ENCODE measurements at regions not wholly inside any gene's neighbourhood (a gene's known extent, or its start where the extent isn't known, plus 50 kb on each side); places are given as distances from the start of the nearest gene placed in this dataset.

DNA sequence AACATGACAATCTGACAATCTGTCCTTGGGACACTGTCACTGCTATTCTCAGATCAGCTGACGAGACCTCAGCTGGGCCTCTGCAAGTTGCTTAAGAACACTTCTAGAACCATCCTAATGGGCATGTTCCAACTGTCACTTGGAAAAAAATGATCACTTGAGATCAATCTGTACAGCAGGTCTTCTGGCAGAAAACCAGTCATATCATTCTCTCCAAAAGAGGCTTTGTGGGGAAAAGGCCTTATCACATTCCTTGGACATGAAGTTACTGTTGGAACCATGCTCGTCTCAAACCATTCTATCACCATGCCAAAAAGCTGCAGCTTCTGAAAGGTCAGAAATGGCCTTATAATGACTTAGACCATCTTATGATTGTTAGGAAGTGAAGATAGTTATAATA is 744.2 kb downstream of the USP25 start:
- no peaks in the 10 kb centered on the region for H3K27me3 ChIP-seq
- no peak for TF ChIP-seq POLR2A (IDR thresholded peaks at IDR 0.05)
- TF ChIP-seq POLR2AphosphoS5 (IDR thresholded peaks at IDR 0.05): no peak
- TF ChIP-seq EP300 (IDR thresholded peaks at IDR 0.05): no peak
- no peak for TF ChIP-seq CTCF (IDR thresholded peaks at IDR 0.05)
- no peak overlapping the region for H3K27ac ChIP-seq
- no peaks in the 10 kb centered on the region for H3K9me3 ChIP-seq
- WGBS: 42% methylated on average over 2 of the region's 2 CpGs
- no peaks in the 10 kb centered on the region for H3K36me3 ChIP-seq
- DNase-seq (ENCODE audit: low spot score in 2 of 2): no peak
- H3K4me1 ChIP-seq: peaks cover 16% of the 10 kb centered on the region
- no peak overlapping the region for H3K4me3 ChIP-seq

DNA sequence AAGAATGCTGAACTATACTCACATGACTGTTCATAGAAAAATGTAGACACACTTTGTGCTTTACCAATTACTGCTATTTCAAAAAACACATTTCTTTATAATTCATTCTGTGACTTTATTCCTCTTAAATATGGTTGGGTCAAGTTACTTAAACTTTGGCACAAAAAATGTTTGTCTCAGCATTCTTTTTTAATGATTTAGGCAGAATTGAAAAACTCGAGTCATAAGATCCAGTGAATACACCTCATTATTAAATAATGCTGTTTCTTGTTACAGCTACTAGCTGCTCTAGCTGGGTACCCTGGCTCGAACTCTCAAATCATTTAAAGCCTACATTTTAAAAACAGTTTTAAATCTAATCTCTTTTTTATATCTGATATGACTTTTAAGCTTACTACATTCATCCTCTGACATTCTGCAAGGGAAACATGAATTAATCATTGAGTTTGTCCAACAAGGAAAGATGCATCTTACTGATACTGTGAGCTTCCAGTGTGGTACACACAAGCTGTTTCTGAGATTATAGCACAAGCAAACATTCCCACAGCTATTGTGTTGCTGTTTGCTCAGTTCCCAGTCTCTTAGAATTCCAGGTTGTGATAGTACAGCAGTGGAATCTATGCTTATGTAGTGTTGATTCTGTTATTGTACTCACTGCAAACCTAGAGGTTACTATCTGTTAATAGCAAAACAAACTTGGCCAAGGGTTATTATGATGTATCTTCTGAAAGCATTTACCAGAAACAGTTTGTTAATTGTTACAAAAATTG is 746.5 kb downstream of the USP25 start:
- 35% methylated on average over 2 of the region's 2 CpGs for WGBS
- H3K27ac ChIP-seq: no peak overlapping the region
- TF ChIP-seq POLR2A (IDR thresholded peaks at IDR 0.05) (no peak), EP300 (IDR thresholded peaks at IDR 0.05) (no peak), POLR2AphosphoS5 (IDR thresholded peaks at IDR 0.05) (no peak), CTCF (IDR thresholded peaks at IDR 0.05) (no peak)
- no peaks in the 10 kb centered on the region for H3K36me3 ChIP-seq
- H3K27me3 ChIP-seq: no peaks in the 10 kb centered on the region
- peaks cover 7% of the 10 kb centered on the region for H3K9me3 ChIP-seq
- peaks cover 14% of the 10 kb centered on the region for H3K4me1 ChIP-seq
- no peak overlapping the region for H3K4me3 ChIP-seq
- DNase-seq (ENCODE audit: low spot score in 2 of 2): no peak

DNA sequence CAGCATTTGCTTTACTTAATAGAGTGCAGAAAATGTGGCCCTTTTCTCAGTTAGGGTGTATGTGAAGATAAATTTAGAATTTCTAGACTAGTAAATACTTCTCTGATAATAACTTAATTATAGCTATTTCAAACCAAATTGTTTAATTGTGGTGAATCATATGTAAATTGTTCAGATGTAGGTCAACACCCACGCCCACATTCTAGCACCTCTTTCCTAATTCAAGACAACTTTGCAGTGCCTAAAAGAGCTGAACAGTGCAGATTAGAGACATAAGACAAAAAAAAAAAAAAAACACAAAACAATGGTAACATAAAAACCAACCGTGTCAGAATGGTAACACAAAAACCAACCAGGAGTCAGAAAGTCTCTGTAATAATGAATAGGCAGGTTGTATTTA is 758.3 kb downstream of the USP25 start:
- peaks cover 13% of the 10 kb centered on the region for H3K4me1 ChIP-seq
- H3K36me3 ChIP-seq: no peaks in the 10 kb centered on the region
- H3K4me3 ChIP-seq: no peak overlapping the region
- no peaks in the 10 kb centered on the region for H3K27me3 ChIP-seq
- 27% methylated on average over 2 of the region's 2 CpGs for WGBS
- DNase-seq (ENCODE audit: low spot score in 2 of 2): no peak
- H3K9me3 ChIP-seq: no peaks in the 10 kb centered on the region
- no peak overlapping the region for H3K27ac ChIP-seq
- TF ChIP-seq POLR2A (IDR thresholded peaks at IDR 0.05): no peak
- no peak for TF ChIP-seq POLR2AphosphoS5 (IDR thresholded peaks at IDR 0.05)
- no peak for TF ChIP-seq EP300 (IDR thresholded peaks at IDR 0.05)
- no peak for TF ChIP-seq CTCF (IDR thresholded peaks at IDR 0.05)

DNA sequence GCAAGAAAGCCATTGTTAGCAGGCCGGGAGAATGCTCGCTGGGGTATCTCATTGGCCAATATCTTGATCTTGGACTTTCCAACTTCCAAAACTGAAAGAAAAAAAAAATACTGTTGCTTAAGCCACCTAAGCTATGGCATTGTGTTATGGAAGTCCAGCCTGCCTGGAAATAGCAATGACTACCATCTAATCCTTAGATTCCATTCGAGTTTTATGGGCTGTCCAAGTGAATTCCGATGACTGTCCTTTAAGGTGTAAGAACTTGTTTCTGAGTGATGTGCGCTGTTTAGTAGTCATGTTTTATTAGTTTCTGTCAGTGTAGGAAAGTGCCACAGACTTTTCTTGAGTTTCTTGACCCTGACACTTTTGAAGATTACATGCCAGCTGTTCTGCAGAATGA is 762.6 kb downstream of the USP25 start:
- H3K36me3 ChIP-seq: no peaks in the 10 kb centered on the region
- H3K4me1 ChIP-seq: peaks cover 10% of the 10 kb centered on the region

DNA sequence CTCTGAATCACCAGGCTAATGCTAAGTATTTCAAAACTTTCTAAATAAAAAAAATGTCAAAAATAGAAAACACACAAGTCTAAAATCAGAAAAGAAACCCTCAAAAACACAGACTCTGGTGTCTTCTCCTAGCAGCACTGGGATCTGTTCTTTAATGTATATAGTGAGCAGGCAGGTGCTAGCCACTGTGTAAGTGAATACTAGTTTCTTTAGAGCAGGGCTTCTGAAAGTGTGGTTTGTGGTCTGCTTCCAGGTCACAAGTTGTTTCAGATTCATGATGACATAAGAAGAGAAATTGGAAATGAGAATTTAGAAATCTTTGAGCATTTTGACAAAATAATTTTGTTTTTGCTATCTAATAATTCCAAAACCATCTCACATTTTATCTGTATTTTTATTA is 763.1 kb downstream of the USP25 start:
- Histone ChIP-seq H3K36me3 (no peaks in the 10 kb centered on the region), H3K9me3 (no peaks in the 10 kb centered on the region), H3K27me3 (no peaks in the 10 kb centered on the region), H3K4me1 (peaks cover 7% of the 10 kb centered on the region), H3K4me3 (no peak overlapping the region), H3K27ac (no peak overlapping the region)
- DNase-seq (ENCODE audit: low spot score in 2 of 2): no peak
- no peak for TF ChIP-seq EP300 (IDR thresholded peaks at IDR 0.05)
- TF ChIP-seq POLR2A (IDR thresholded peaks at IDR 0.05): no peak
- no peak for TF ChIP-seq CTCF (IDR thresholded peaks at IDR 0.05)
- TF ChIP-seq POLR2AphosphoS5 (IDR thresholded peaks at IDR 0.05): no peak

More for the DNA sequence above, 762.6 kb downstream of the USP25 start:
- no peak for DNase-seq (ENCODE audit: low spot score in 2 of 2)
- Histone ChIP-seq H3K27me3 (no peaks in the 10 kb centered on the region), H3K9me3 (no peaks in the 10 kb centered on the region), H3K27ac (no peak overlapping the region), H3K4me3 (no peak overlapping the region)
- 87% methylated on average over 5 of the region's 5 CpGs for WGBS
- TF ChIP-seq EP300 (IDR thresholded peaks at IDR 0.05): no peak
- TF ChIP-seq POLR2AphosphoS5 (IDR thresholded peaks at IDR 0.05): no peak
- TF ChIP-seq CTCF (IDR thresholded peaks at IDR 0.05): no peak
- TF ChIP-seq POLR2A (IDR thresholded peaks at IDR 0.05): no peak

Data from suprapubic skin (tissue), 4 donors.